Mesenchymal stem cell (in vitro differentiated cells and primary cell): ENCODE measurements at regions not wholly inside any gene's neighbourhood (a gene's known extent, or its start where the extent isn't known, plus 50 kb on each side); places are given as distances from the start of the nearest gene placed in this dataset.

ENCODE experiments used
- DNase-seq: peaks from one replicate; pipeline ENCODE4 v3.0.0-alpha.2; 2013
- H2AFZ ChIP-seq: one replicate; pipeline ENCODE4 v1.6.1; 2013; ENCODE audit warnings: low read depth, mild to moderate bottlenecking, control low read depth, inconsistent platforms, low read length, moderate library complexity
- H2AK5ac ChIP-seq: 2 replicates; pipeline ENCODE4 v1.6.1; 2013; ENCODE audit warnings: low read length, moderate library complexity, mild to moderate bottlenecking, inconsistent platforms; ENCODE audit not compliant: severe bottlenecking
- H2BK120ac ChIP-seq: one replicate; pipeline ENCODE4 v1.6.1; 2013; ENCODE audit warnings: low read depth, mild to moderate bottlenecking, inconsistent platforms, low read length, moderate library complexity
- H2BK12ac ChIP-seq, 2 experiments: one replicate each; pipeline ENCODE4 v1.6.1; 2013; ENCODE audit warnings: inconsistent platforms in 2 of 2, low read length in 2 of 2, mild to moderate bottlenecking in 2 of 2, moderate library complexity in 2 of 2, control low read depth in 1 of 2
- H2BK15ac ChIP-seq: one replicate; pipeline ENCODE4 v1.6.1; 2013; ENCODE audit warnings: mild to moderate bottlenecking, low read depth, inconsistent platforms; ENCODE audit not compliant: poor library complexity, severe bottlenecking
- H2BK5ac ChIP-seq: 2 replicates; pipeline ENCODE4 v1.6.1; 2013; ENCODE audit warnings: low read depth, mild to moderate bottlenecking, low read length, control low read depth, inconsistent platforms; ENCODE audit not compliant: poor library complexity, severe bottlenecking
- H3K14ac ChIP-seq, 2 experiments: one replicate each; pipeline ENCODE4 v1.6.1; 2013; ENCODE audit warnings: inconsistent platforms in 2 of 2, low read length in 2 of 2, control low read depth in 1 of 2, mild to moderate bottlenecking in 1 of 2, moderate library complexity in 1 of 2
- H3K18ac ChIP-seq, 2 experiments: one replicate each; pipeline ENCODE4 v1.6.1; 2013; ENCODE audit warnings: inconsistent platforms in 2 of 2, low read length in 2 of 2, control low read depth in 1 of 2, low read depth in 1 of 2, mild to moderate bottlenecking in 1 of 2
- H3K23ac ChIP-seq, 2 experiments: one replicate each; pipeline ENCODE4 v1.6.1; 2013; ENCODE audit warnings: inconsistent platforms in 2 of 2, low read length in 2 of 2, mild to moderate bottlenecking in 2 of 2, moderate library complexity in 2 of 2, control low read depth in 1 of 2
- H3K27ac ChIP-seq: 2 replicates; pipeline ENCODE4 v1.5.1; 2013; ENCODE audit warnings: mild to moderate bottlenecking, moderate library complexity, low read length, control low read depth, inconsistent platforms; ENCODE audit not compliant: poor library complexity, severe bottlenecking
- H3K27me3 ChIP-seq, 2 experiments: 2 replicates each; pipeline versions ENCODE4 v1.6.1 to v1.7.0; 2013; ENCODE audit warnings: low read length in 2 of 2, mild to moderate bottlenecking in 2 of 2, moderate library complexity in 2 of 2, control low read depth in 1 of 2, inconsistent platforms in 1 of 2; ENCODE audit not compliant: control insufficient read depth in 1 of 2, insufficient read depth in 1 of 2
- H3K36me3 ChIP-seq, 2 experiments: 2 replicates each; pipeline versions ENCODE4 v1.6.1 to v1.7.0; 2013; ENCODE audit warnings: low read length in 2 of 2, control low read depth in 1 of 2, inconsistent platforms in 1 of 2, low read depth in 1 of 2, mild to moderate bottlenecking in 1 of 2; ENCODE audit not compliant: insufficient read depth in 2 of 2, control insufficient read depth in 1 of 2
- H3K4ac ChIP-seq, 2 experiments: one replicate each; pipeline ENCODE4 v1.6.1; 2013; ENCODE audit warnings: inconsistent platforms in 2 of 2, low read length in 2 of 2, mild to moderate bottlenecking in 2 of 2, moderate library complexity in 2 of 2, control low read depth in 1 of 2, low read depth in 1 of 2
- H3K4me1 ChIP-seq: 2 replicates; pipeline ENCODE4 v1.6.1; 2013; ENCODE audit warnings: low read depth, low read length, control low read depth; ENCODE audit not compliant: control insufficient read depth, insufficient read depth
- H3K4me2 ChIP-seq: 2 replicates; pipeline ENCODE4 v1.6.1; 2013; ENCODE audit warnings: low read length, mild to moderate bottlenecking, inconsistent platforms; ENCODE audit not compliant: poor library complexity, severe bottlenecking
- H3K4me3 ChIP-seq, 2 experiments: 2 replicates each; pipeline versions ENCODE4 v1.5.1 to v1.7.0; 2013; ENCODE audit warnings: low read length in 2 of 2, mild to moderate bottlenecking in 2 of 2, control low read depth in 1 of 2, low read depth in 1 of 2; ENCODE audit not compliant: insufficient read depth in 1 of 2
- H3K79me1 ChIP-seq: replicated peaks from 2 replicates; pipeline ENCODE4 v1.6.1; 2013; ENCODE audit warnings: mild to moderate bottlenecking, control low read depth, low read length, inconsistent platforms; ENCODE audit not compliant: poor library complexity, severe bottlenecking
- H3K9ac ChIP-seq: 2 replicates; pipeline ENCODE4 v1.7.0; 2013; ENCODE audit warnings: mild to moderate bottlenecking, low read length, moderate library complexity
- H3K9me3 ChIP-seq: 2 replicates; pipeline ENCODE4 v1.7.0; 2013; ENCODE audit warnings: mild to moderate bottlenecking, low read length; ENCODE audit not compliant: control insufficient read depth
- H4K8ac ChIP-seq: one replicate; pipeline ENCODE4 v1.6.1; 2013; ENCODE audit warnings: inconsistent platforms, mild to moderate bottlenecking, low read length, moderate library complexity
- H4K91ac ChIP-seq: one replicate; pipeline ENCODE4 v1.6.1; 2013; ENCODE audit warnings: mild to moderate bottlenecking, low read length, inconsistent platforms
- WGBS: methylation state at CpG from one replicate; pipeline ENCODE4 v1.1.7; 2013; ENCODE audit warnings: mixed read lengths; 5-methylcytosine and 5-hydroxymethylcytosine counted together

GRCh38 chr7:17029150-17029549 is 147.4 kb upstream of the AGR3 start:
- Histone ChIP-seq H3K23ac (no peak overlapping the region), H2BK5ac (no peak overlapping the region), H3K9me3 (peaks cover 4% of the 10 kb centered on the region), H2BK120ac (no peak overlapping the region), H3K4me3 (no peak overlapping the region), H2AK5ac (no peak overlapping the region), H3K27me3 (no peaks in the 10 kb centered on the region), H2BK12ac (no peak overlapping the region), H3K14ac (no peak overlapping the region), H3K18ac (no peak overlapping the region), H3K4me1 (no peaks in the 10 kb centered on the region), H4K91ac (no peak overlapping the region), H3K36me3 (no peaks in the 10 kb centered on the region), H3K4me2 (no peak overlapping the region), H3K27ac (no peak overlapping the region), H2BK15ac (no peak overlapping the region), H2AFZ (no peak overlapping the region), H3K9ac (no peak overlapping the region), H3K4ac (no peak overlapping the region), H3K79me1 (no peaks in the 10 kb centered on the region), H4K8ac (no peak overlapping the region)
- DNase-seq: no peak
- 96% methylated on average over 3 of the region's 3 CpGs for WGBS

GRCh38 chr7:17030559-17030958 is 148.8 kb upstream of the AGR3 start:
- no peak overlapping the region for H4K91ac ChIP-seq
- H3K27me3 ChIP-seq: no peaks in the 10 kb centered on the region
- WGBS: 63% methylated on average over 2 of the region's 2 CpGs
- H3K4me3 ChIP-seq: no peak overlapping the region
- H3K4me1 ChIP-seq: no peaks in the 10 kb centered on the region
- H3K79me1 ChIP-seq: no peaks in the 10 kb centered on the region
- H4K8ac ChIP-seq: no peak overlapping the region
- no peak overlapping the region for H3K18ac ChIP-seq
- H2BK5ac ChIP-seq: no peak overlapping the region
- no peak overlapping the region for H2BK120ac ChIP-seq
- H3K36me3 ChIP-seq: no peaks in the 10 kb centered on the region
- H3K23ac ChIP-seq: no peak overlapping the region
- H3K14ac ChIP-seq: no peak overlapping the region
- no peak for DNase-seq
- H2AK5ac ChIP-seq: no peak overlapping the region
- no peak overlapping the region for H3K4ac ChIP-seq
- no peak overlapping the region for H3K4me2 ChIP-seq
- H3K9ac ChIP-seq: no peak overlapping the region
- no peak overlapping the region for H2AFZ ChIP-seq
- H2BK15ac ChIP-seq: no peak overlapping the region
- H2BK12ac ChIP-seq: no peak overlapping the region
- H3K27ac ChIP-seq: no peak overlapping the region
- H3K9me3 ChIP-seq: peaks cover 4% of the 10 kb centered on the region

- Histone ChIP-seq H3K4ac (no peak overlapping the region), H3K18ac (no peak overlapping the region), H3K27ac (no peak overlapping the region), H2BK15ac (no peak overlapping the region), H2AK5ac (no peak overlapping the region), H3K9me3 (peaks cover 4% of the 10 kb centered on the region), H3K14ac (no peak overlapping the region), H3K4me3 (no peak overlapping the region), H3K4me2 (no peak overlapping the region), H3K27me3 (no peaks in the 10 kb centered on the region), H3K36me3 (no peaks in the 10 kb centered on the region), H4K91ac (no peak overlapping the region), H3K9ac (no peak overlapping the region), H3K4me1 (no peaks in the 10 kb centered on the region), H2BK5ac (no peak overlapping the region), H2BK12ac (no peak overlapping the region), H2BK120ac (no peak overlapping the region), H3K79me1 (no peaks in the 10 kb centered on the region), H4K8ac (no peak overlapping the region), H2AFZ (no peak overlapping the region), H3K23ac (no peak overlapping the region)
- no peak for DNase-seq
- 83% methylated on average over 1 of the region's 1 CpG for WGBS
Measured at GRCh38 chr7:17031906-17032551, 150.2 kb upstream of the AGR3 start.

- no peak overlapping the region for H2BK12ac ChIP-seq
- no peak overlapping the region for H3K4ac ChIP-seq
- no peak overlapping the region for H2BK5ac ChIP-seq
- no peak overlapping the region for H2BK15ac ChIP-seq
- H3K27me3 ChIP-seq: no peaks in the 10 kb centered on the region
- no peak overlapping the region for H3K27ac ChIP-seq
- H3K9ac ChIP-seq: no peak overlapping the region
- no peak overlapping the region for H2AK5ac ChIP-seq
- H3K36me3 ChIP-seq: no peaks in the 10 kb centered on the region
- no peak overlapping the region for H3K18ac ChIP-seq
- no peak overlapping the region for H2AFZ ChIP-seq
- H3K4me1 ChIP-seq: no peaks in the 10 kb centered on the region
- H4K8ac ChIP-seq: no peak overlapping the region
- H3K4me2 ChIP-seq: no peak overlapping the region
- H3K14ac ChIP-seq: no peak overlapping the region
- H3K79me1 ChIP-seq: no peaks in the 10 kb centered on the region
- no peak overlapping the region for H2BK120ac ChIP-seq
- no peak for DNase-seq
- WGBS: 98% methylated on average over 4 of the region's 4 CpGs
- H3K23ac ChIP-seq: no peak overlapping the region
- H3K9me3 ChIP-seq: no peaks in the 10 kb centered on the region
- peak overlapping the region in 1 of 2 experiments; percentile 3 for H3K4me3 ChIP-seq
- no peak overlapping the region for H4K91ac ChIP-seq
Measured at GRCh38 chr7:17033245-17033644, 151.5 kb upstream of the AGR3 start.
